ENCODE measurements at regions not wholly inside any gene's neighbourhood (a gene's known extent, or its start where the extent isn't known, plus 50 kb on each side); places are given as distances from the start of the nearest gene placed in this dataset.
A peak's percentile ranks its signal among the peaks of the same experiment; 100 is the strongest.

DNA sequence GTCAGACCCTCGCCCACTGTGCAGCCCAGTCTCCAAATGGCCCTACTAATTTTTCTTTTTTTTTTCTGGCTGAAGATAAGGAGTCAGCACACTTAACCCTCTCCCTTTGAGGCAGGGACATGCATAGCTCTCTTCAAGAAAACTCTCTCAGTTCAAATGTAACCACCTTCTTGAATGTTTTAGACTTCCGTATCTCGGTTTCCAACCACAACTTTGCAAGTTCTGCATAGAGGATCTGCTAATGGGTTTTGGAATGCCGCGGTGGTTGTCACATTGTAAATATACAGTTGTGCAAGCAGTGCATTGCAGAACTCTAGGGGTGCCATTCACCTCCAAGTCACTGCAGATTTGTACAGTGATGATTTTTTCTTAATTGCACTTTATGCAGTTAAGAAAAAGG lies 59.4 kb upstream of the SLC35B3 start:
- H3K79me2 ChIP-seq (ENCODE audit: insufficient read depth, low read length): no peaks in the 10 kb centered on the region
- no peaks in the 10 kb centered on the region for H3K4me1 Mint-ChIP-seq (ENCODE audit: low read depth, unreplicated experiment)
- no peak overlapping the region for H3K4me2 ChIP-seq (ENCODE audit: low read length)
- no peak overlapping the region for H2AFZ ChIP-seq (ENCODE audit: low read depth, low read length)
- H3K9ac ChIP-seq (ENCODE audit: low read length): no peak overlapping the region
- no peaks in the 10 kb centered on the region for H3K36me3 Mint-ChIP-seq (ENCODE audit: low read depth, unreplicated experiment)
- FAIRE-seq (no peak), DNase-seq (ENCODE audit: low read depth) (no peak)
- H3K4me1 ChIP-seq (ENCODE audit: insufficient read depth, low read length): no peaks in the 10 kb centered on the region
- no peaks in the 10 kb centered on the region for H4K20me1 ChIP-seq (ENCODE audit: insufficient read depth, low read length)
- H3K27ac ChIP-seq (ENCODE audit: low read depth, low read length): no peak overlapping the region
- no peaks in the 10 kb centered on the region for H3K27me3 ChIP-seq (ENCODE audit: insufficient read depth, low read length)
- peaks cover 2% of the 10 kb centered on the region for H3K9me3 ChIP-seq (ENCODE audit: insufficient read depth, low read depth, low read length)
- H3K9me3 Mint-ChIP-seq (ENCODE audit: unreplicated experiment): peaks cover 3% of the 10 kb centered on the region
- H3K4me3 Mint-ChIP-seq (ENCODE audit: unreplicated experiment): no peak overlapping the region
- no peaks in the 10 kb centered on the region for H3K27me3 Mint-ChIP-seq (ENCODE audit: low read depth, unreplicated experiment)
- no peak overlapping the region for H3K27ac Mint-ChIP-seq (ENCODE audit: unreplicated experiment)
- no peaks in the 10 kb centered on the region for H3K36me3 ChIP-seq (ENCODE audit: insufficient read depth, low read length)
- TF ChIP-seq EZH2 (IDR thresholded peaks at IDR 0.05; ENCODE audit: insufficient read depth, low read length): no peak
- TF ChIP-seq, protein P1, sequence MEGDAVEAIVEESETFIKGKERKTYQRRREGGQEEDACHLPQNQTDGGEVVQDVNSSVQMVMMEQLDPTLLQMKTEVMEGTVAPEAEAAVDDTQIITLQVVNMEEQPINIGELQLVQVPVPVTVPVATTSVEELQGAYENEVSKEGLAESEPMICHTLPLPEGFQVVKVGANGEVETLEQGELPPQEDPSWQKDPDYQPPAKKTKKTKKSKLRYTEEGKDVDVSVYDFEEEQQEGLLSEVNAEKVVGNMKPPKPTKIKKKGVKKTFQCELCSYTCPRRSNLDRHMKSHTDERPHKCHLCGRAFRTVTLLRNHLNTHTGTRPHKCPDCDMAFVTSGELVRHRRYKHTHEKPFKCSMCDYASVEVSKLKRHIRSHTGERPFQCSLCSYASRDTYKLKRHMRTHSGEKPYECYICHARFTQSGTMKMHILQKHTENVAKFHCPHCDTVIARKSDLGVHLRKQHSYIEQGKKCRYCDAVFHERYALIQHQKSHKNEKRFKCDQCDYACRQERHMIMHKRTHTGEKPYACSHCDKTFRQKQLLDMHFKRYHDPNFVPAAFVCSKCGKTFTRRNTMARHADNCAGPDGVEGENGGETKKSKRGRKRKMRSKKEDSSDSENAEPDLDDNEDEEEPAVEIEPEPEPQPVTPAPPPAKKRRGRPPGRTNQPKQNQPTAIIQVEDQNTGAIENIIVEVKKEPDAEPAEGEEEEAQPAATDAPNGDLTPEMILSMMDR (IDR thresholded peaks at IDR 0.05; ENCODE audit: insufficient read depth, low read depth, low read length): no peak
- no peak overlapping the region for H3K4me3 ChIP-seq (ENCODE audit: insufficient read depth, low read depth, low read length)

DNA sequence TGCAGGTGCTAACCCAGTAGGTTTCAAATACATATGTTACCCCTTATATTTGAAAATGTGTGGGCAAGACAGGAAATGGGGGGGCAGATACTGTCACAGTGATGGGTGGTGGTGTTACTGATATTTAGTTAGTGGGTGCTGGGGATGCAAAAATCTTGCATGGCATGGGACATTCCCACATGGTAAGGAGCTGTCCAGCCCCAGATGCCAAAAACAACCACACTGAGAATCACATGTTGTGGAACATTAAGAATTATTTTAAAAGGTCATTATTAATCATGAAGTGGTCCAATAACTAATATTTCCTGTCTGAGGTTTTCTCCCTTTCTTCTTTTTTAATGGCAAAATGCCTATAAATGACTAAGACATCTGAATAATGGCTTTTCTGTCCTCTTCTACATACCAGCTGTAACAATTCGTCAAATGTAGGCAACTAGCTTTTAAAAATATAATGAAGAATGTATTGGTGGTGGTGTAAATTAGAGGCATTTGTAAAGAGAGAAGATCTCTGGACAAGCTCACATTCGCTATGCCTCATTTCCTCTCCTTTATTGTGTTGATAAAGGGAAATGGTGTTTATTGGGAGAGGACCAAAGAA lies 57.3 kb upstream of the SLC35B3 start:
- H3K27me3 ChIP-seq (ENCODE audit: insufficient read depth, low read length): no peaks in the 10 kb centered on the region
- Mint-ChIP-seq H3K27me3 (ENCODE audit: low read depth, unreplicated experiment) (no peaks in the 10 kb centered on the region), H3K4me3 (ENCODE audit: unreplicated experiment) (no peak overlapping the region), H3K36me3 (ENCODE audit: low read depth, unreplicated experiment) (no peaks in the 10 kb centered on the region), H3K9me3 (ENCODE audit: unreplicated experiment) (peaks cover 3% of the 10 kb centered on the region), H3K4me1 (ENCODE audit: low read depth, unreplicated experiment) (no peaks in the 10 kb centered on the region), H3K27ac (ENCODE audit: unreplicated experiment) (no peak overlapping the region)
- no peak overlapping the region for H3K27ac ChIP-seq (ENCODE audit: low read depth, low read length)
- DNase-seq (ENCODE audit: low read depth) (peak; percentile 32), FAIRE-seq (no peak)
- H3K79me2 ChIP-seq (ENCODE audit: insufficient read depth, low read length): no peaks in the 10 kb centered on the region
- peaks cover 2% of the 10 kb centered on the region for H3K9me3 ChIP-seq (ENCODE audit: insufficient read depth, low read depth, low read length)
- no peak overlapping the region for H3K4me3 ChIP-seq (ENCODE audit: insufficient read depth, low read depth, low read length)
- H3K36me3 ChIP-seq (ENCODE audit: insufficient read depth, low read length): no peaks in the 10 kb centered on the region
- H3K4me2 ChIP-seq (ENCODE audit: low read length): no peak overlapping the region
- no peak overlapping the region for H3K9ac ChIP-seq (ENCODE audit: low read length)
- TF ChIP-seq EZH2 (IDR thresholded peaks at IDR 0.05; ENCODE audit: insufficient read depth, low read length): no peak
- TF ChIP-seq, protein P1 (IDR thresholded peaks at IDR 0.05; ENCODE audit: insufficient read depth, low read depth, low read length): no peak
- H2AFZ ChIP-seq (ENCODE audit: low read depth, low read length): no peak overlapping the region
- no peaks in the 10 kb centered on the region for H4K20me1 ChIP-seq (ENCODE audit: insufficient read depth, low read length)
- no peaks in the 10 kb centered on the region for H3K4me1 ChIP-seq (ENCODE audit: insufficient read depth, low read length)
